Left kidney (tissue), 1 donor: ENCODE measurements at regions not wholly inside any gene's neighbourhood (a gene's known extent, or its start where the extent isn't known, plus 50 kb on each side); places are given as distances from the start of the nearest gene placed in this dataset.
A peak's percentile ranks its signal among the peaks of the same experiment; 100 is the strongest.
"Not testable (repeated sequence)": the region's sequence is repeated elsewhere in the genome, so short reads cannot be mapped to it uniquely, and the experiment has no call there.

ENCODE experiments used
- DNase-seq: peaks from one replicate; pipeline ENCODE4 v3.0.0-alpha.2; 2013

GRCh38 chr22:26970809-26971394 is 313.5 kb downstream of the MIAT start:
- no peak for DNase-seq

GRCh38 chr22:26972286-26972685 is 314.9 kb downstream of the MIAT start:
- no peak for DNase-seq

- DNase-seq: not testable (repeated sequence)
Measured at GRCh38 chr22:26972915-26973314, 315.5 kb downstream of the MIAT start.

GRCh38 chr22:26974034-26974433 is 316.6 kb downstream of the MIAT start:
- DNase-seq: no peak

- DNase-seq: no peak
Measured at GRCh38 chr22:26974914-26975803, 317.8 kb downstream of the MIAT start.

GRCh38 chr22:26975865-26976264 is 318.5 kb downstream of the MIAT start:
- no peak for DNase-seq

- DNase-seq: no peak
Measured at GRCh38 chr22:26977741-26978376, 320.5 kb downstream of the MIAT start.

- no peak for DNase-seq
Measured at GRCh38 chr22:26979294-26979693, 321.9 kb downstream of the MIAT start.

- DNase-seq: no peak
Measured at GRCh38 chr22:26981111-26981510, 323.7 kb downstream of the MIAT start.

- DNase-seq: no peak
Measured at GRCh38 chr22:26981541-26981940, 324.2 kb downstream of the MIAT start.

GRCh38 chr22:26983311-26983710 is 325.9 kb downstream of the MIAT start:
- no peak for DNase-seq

- DNase-seq: no peak
Measured at GRCh38 chr22:26985206-26985605, 327.8 kb downstream of the MIAT start.

GRCh38 chr22:26985931-26986782 is 328.8 kb downstream of the MIAT start:
- DNase-seq: peak; percentile 13

GRCh38 chr22:26986884-26987283 is 329.5 kb downstream of the MIAT start:
- DNase-seq: no peak

- no peak for DNase-seq
Measured at GRCh38 chr22:26990503-26991189, 333.3 kb downstream of the MIAT start.

GRCh38 chr22:26992556-26992955 is 335.2 kb downstream of the MIAT start:
- DNase-seq: no peak

GRCh38 chr22:26993886-26994285 is 336.5 kb downstream of the MIAT start:
- no peak for DNase-seq

GRCh38 chr22:26994801-26995200 is 337.4 kb downstream of the MIAT start:
- DNase-seq: no peak

GRCh38 chr22:26995235-26995634 is 337.8 kb downstream of the MIAT start:
- DNase-seq: peak; percentile 17

GRCh38 chr22:26996154-26996553 is 338.8 kb downstream of the MIAT start:
- no peak for DNase-seq

- DNase-seq: no peak
Measured at GRCh38 chr22:26998129-26998528, 340.7 kb downstream of the MIAT start.

GRCh38 chr22:26998716-26999115 is 341.3 kb downstream of the MIAT start:
- DNase-seq: no peak
